Liver (tissue), 8 donors: ENCODE measurements at regions not wholly inside any gene's neighbourhood (a gene's known extent, or its start where the extent isn't known, plus 50 kb on each side); places are given as distances from the start of the nearest gene placed in this dataset.

Experiments
- DNase-seq: peaks from one replicate; pipeline ENCODE4 v3.0.0-alpha.2; 2017; ENCODE audit warnings: low spot score
- H3K27ac ChIP-seq, 2 donors: one replicate each; pipeline ENCODE4 v1.7.0; 2013; ENCODE audit warnings: inconsistent platforms in 2 of 2, low read length in 2 of 2, control low read depth in 1 of 2, low read depth in 1 of 2, mild to moderate bottlenecking in 1 of 2
- H3K27me3 ChIP-seq, 4 donors: one replicate each; pipeline versions ENCODE4 v1.6.1 to v1.7.0; 2013; ENCODE audit warnings: low read length in 3 of 4, inconsistent platforms in 1 of 4, mild to moderate bottlenecking in 1 of 4, moderate library complexity in 1 of 4; ENCODE audit not compliant: control insufficient read depth in 4 of 4, insufficient read depth in 4 of 4
- H3K36me3 ChIP-seq, 4 donors: one replicate each; pipeline versions ENCODE4 v1.6.1 to v1.7.0; 2013; ENCODE audit warnings: low read length in 3 of 4, mild to moderate bottlenecking in 3 of 4, low read depth in 1 of 4, moderate library complexity in 1 of 4; ENCODE audit not compliant: control insufficient read depth in 4 of 4, insufficient read depth in 3 of 4
- H3K4me1 ChIP-seq, 4 donors: one replicate each; pipeline versions ENCODE4 v1.6.1 to v1.7.0; 2013; ENCODE audit warnings: low read length in 3 of 4, mild to moderate bottlenecking in 3 of 4, moderate library complexity in 1 of 4; ENCODE audit not compliant: control insufficient read depth in 4 of 4, insufficient read depth in 4 of 4
- H3K4me3 ChIP-seq, 3 donors: one replicate each; pipeline versions ENCODE4 v1.6.1 to v1.7.0; 2013; ENCODE audit warnings: low read length in 3 of 3, control low read depth in 1 of 3, low read depth in 1 of 3, mild to moderate bottlenecking in 1 of 3
- H3K9ac ChIP-seq, 2 donors: one replicate each; pipeline ENCODE4 v1.7.0; 2013; ENCODE audit warnings: low read length in 2 of 2, mild to moderate bottlenecking in 2 of 2, moderate library complexity in 2 of 2, control low read depth in 1 of 2, low read depth in 1 of 2
- H3K9me3 ChIP-seq, 4 donors: one replicate each; pipeline versions ENCODE4 v1.6.1 to v1.7.0; 2013; ENCODE audit warnings: low read length in 3 of 4; ENCODE audit not compliant: control insufficient read depth in 4 of 4
- FOXA1 ChIP-seq: IDR thresholded peaks from 2 replicates; pipeline ENCODE4 v1.6.1; 2016; ENCODE audit warnings: antibody characterized with exemption
- FOXA2 ChIP-seq: IDR thresholded peaks from 2 replicates; pipeline ENCODE4 v1.6.1; 2016; ENCODE audit warnings: antibody characterized with exemption
- GABPA ChIP-seq, 2 donors: IDR thresholded peaks in 1 of 2; conservative IDR thresholded peaks in 1 of 2; 2 replicates each; pipeline ENCODE4 v1.6.1; 2016; ENCODE audit warnings: antibody characterized with exemption in 2 of 2, mild to moderate bottlenecking in 1 of 2, moderate library complexity in 1 of 2
- HNF4A ChIP-seq, 2 donors: conservative IDR thresholded peaks; 2 replicates each; pipeline ENCODE4 v1.6.1; 2016; ENCODE audit warnings: antibody characterized with exemption in 2 of 2, mild to moderate bottlenecking in 2 of 2
- HNF4G ChIP-seq: IDR thresholded peaks from 2 replicates; pipeline ENCODE4 v1.6.1; 2016; ENCODE audit warnings: antibody characterized with exemption
- NR2F2 ChIP-seq: IDR thresholded peaks from 2 replicates; pipeline ENCODE4 v1.6.1; 2016; ENCODE audit warnings: antibody characterized with exemption
- RAD21 ChIP-seq, 2 donors: IDR thresholded peaks; 2 replicates each; pipeline ENCODE4 v1.6.1; 2016; ENCODE audit warnings: antibody characterized with exemption in 2 of 2, mild to moderate bottlenecking in 2 of 2
- RXRA ChIP-seq, 2 donors: IDR thresholded peaks; 2 replicates each; pipeline ENCODE4 v1.6.1; 2017 to 2018; ENCODE audit warnings: antibody characterized with exemption in 2 of 2, mild to moderate bottlenecking in 1 of 2
- SP1 ChIP-seq: IDR thresholded peaks from 2 replicates; pipeline ENCODE4 v1.6.1; 2018; ENCODE audit warnings: antibody characterized with exemption, mild to moderate bottlenecking
- TAF1 ChIP-seq: conservative IDR thresholded peaks from 2 replicates; pipeline ENCODE4 v1.6.1; 2016; ENCODE audit warnings: antibody characterized with exemption, mild to moderate bottlenecking
- YY1 ChIP-seq: IDR thresholded peaks from 2 replicates; pipeline ENCODE4 v1.6.1; 2016; ENCODE audit warnings: antibody characterized with exemption, mild to moderate bottlenecking
- WGBS: extraction: QIAGEN DNeasy Blood & Tissue Kit; methylation state at CpG from one replicate; pipeline ENCODE4 v1.1.7; 2013; 5-methylcytosine and 5-hydroxymethylcytosine counted together
- TF ChIP-seq, protein P1 (sequence below): IDR thresholded peaks from 2 replicates; pipeline ENCODE4 v1.6.1; 2016; ENCODE audit warnings: antibody characterized with exemption, mild to moderate bottlenecking
- TF ChIP-seq, protein P2 (sequence below): IDR thresholded peaks from 2 replicates; pipeline ENCODE4 v1.6.1; 2016; ENCODE audit warnings: antibody characterized with exemption
- TF ChIP-seq, protein P3 (sequence below): fragments of 150-350 bp; IDR thresholded peaks from 2 replicates; pipeline ENCODE4 v1.5.1; 2017; ENCODE audit warnings: improper control_type of control experiment, low read depth, low read length; ENCODE audit not compliant: missing input control
- TF ChIP-seq, protein P4 (sequence below): IDR thresholded peaks from 2 replicates; pipeline ENCODE4 v1.6.1; 2016; ENCODE audit warnings: antibody characterized with exemption
- TF ChIP-seq, protein P5 (sequence below): IDR thresholded peaks from 2 replicates; pipeline ENCODE4 v1.6.1; 2016; ENCODE audit warnings: antibody characterized with exemption
- donor health status: healthy.
- donor health status: healthy.
- donor health status: healthy.
- donor health status: healthy.
- donor health status: healthy.

DNA sequence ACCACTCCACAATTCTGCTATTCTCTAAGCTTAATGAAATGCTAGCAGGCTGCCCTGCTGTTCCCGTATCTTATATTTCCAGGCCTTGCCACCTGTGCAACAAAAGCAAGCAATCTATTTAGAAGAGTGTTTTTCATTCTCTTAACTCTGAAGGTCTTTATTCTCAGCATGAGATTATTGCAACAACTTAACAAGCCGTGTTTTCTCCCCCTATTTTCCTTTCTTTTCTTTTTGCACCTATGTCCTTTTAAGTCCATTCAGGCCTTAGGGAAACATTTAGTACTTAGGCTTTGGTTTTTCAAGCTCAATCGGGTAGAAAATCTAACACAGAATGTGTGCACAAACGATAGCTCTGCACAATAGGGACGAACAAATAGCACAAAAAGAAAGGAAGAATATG lies 89.6 kb upstream of the DMRTA1 start (continued):
- TF ChIP-seq, protein P1, sequence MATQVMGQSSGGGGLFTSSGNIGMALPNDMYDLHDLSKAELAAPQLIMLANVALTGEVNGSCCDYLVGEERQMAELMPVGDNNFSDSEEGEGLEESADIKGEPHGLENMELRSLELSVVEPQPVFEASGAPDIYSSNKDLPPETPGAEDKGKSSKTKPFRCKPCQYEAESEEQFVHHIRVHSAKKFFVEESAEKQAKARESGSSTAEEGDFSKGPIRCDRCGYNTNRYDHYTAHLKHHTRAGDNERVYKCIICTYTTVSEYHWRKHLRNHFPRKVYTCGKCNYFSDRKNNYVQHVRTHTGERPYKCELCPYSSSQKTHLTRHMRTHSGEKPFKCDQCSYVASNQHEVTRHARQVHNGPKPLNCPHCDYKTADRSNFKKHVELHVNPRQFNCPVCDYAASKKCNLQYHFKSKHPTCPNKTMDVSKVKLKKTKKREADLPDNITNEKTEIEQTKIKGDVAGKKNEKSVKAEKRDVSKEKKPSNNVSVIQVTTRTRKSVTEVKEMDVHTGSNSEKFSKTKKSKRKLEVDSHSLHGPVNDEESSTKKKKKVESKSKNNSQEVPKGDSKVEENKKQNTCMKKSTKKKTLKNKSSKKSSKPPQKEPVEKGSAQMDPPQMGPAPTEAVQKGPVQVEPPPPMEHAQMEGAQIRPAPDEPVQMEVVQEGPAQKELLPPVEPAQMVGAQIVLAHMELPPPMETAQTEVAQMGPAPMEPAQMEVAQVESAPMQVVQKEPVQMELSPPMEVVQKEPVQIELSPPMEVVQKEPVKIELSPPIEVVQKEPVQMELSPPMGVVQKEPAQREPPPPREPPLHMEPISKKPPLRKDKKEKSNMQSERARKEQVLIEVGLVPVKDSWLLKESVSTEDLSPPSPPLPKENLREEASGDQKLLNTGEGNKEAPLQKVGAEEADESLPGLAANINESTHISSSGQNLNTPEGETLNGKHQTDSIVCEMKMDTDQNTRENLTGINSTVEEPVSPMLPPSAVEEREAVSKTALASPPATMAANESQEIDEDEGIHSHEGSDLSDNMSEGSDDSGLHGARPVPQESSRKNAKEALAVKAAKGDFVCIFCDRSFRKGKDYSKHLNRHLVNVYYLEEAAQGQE = no peak

DNA sequence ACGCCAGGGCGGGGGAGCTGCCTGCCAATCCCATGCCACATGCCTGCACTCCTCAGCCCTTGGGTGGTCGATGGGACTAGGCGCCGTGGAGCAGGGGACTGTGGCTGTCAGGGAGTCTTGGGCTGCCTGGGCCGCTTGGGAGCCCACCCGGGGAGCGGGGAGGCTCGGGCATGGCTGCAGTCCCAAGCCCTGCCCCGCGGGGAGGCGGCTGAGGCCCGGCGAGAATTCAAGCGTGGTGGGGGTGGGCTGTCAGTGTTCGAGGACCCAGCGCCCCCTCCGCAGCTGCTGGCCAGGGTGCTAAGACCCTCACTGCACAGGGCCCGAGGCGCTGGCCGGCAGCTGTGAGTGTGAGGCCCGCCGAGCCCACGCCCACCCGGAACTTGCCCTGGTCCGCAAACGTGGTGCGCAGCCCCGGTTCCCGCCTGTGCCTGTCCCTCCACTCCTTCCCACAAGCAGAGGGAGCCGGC lies 83.2 kb upstream of the DMRTA1 start:
- Histone ChIP-seq H3K27ac (no peak overlapping the region), H3K9ac (no peak overlapping the region), H3K27me3 (no peaks in the 10 kb centered on the region), H3K4me3 (no peak overlapping the region), H3K4me1 (no peaks in the 10 kb centered on the region), H3K9me3 (peaks cover 0 to 2% (median 0%) of the 10 kb centered on the region in 4 donors), H3K36me3 (no peaks in the 10 kb centered on the region)
- WGBS = 93% methylated on average over 31 of the region's 31 CpGs
- TF ChIP-seq HNF4A (conservative IDR thresholded peaks at IDR 0.05) (no peak), FOXA1 (no peak), RAD21 (IDR thresholded peaks at IDR 0.05) (no peak), YY1 (no peak), NR2F2 (no peak), TAF1 (no peak), RXRA (IDR thresholded peaks at IDR 0.05) (no peak), SP1 (no peak), HNF4G (no peak), GABPA (IDR thresholded peaks at IDR 0.05 in 1 of 2, conservative IDR thresholded peaks at IDR 0.05 in 1 of 2) (no peak), FOXA2 (no peak)
- TF ChIP-seq, protein P1 = no peak
- TF ChIP-seq, protein P2, sequence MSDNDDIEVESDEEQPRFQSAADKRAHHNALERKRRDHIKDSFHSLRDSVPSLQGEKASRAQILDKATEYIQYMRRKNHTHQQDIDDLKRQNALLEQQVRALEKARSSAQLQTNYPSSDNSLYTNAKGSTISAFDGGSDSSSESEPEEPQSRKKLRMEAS = no peak
- TF ChIP-seq, protein P3, sequence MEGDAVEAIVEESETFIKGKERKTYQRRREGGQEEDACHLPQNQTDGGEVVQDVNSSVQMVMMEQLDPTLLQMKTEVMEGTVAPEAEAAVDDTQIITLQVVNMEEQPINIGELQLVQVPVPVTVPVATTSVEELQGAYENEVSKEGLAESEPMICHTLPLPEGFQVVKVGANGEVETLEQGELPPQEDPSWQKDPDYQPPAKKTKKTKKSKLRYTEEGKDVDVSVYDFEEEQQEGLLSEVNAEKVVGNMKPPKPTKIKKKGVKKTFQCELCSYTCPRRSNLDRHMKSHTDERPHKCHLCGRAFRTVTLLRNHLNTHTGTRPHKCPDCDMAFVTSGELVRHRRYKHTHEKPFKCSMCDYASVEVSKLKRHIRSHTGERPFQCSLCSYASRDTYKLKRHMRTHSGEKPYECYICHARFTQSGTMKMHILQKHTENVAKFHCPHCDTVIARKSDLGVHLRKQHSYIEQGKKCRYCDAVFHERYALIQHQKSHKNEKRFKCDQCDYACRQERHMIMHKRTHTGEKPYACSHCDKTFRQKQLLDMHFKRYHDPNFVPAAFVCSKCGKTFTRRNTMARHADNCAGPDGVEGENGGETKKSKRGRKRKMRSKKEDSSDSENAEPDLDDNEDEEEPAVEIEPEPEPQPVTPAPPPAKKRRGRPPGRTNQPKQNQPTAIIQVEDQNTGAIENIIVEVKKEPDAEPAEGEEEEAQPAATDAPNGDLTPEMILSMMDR = no peak
- TF ChIP-seq, protein P4, sequence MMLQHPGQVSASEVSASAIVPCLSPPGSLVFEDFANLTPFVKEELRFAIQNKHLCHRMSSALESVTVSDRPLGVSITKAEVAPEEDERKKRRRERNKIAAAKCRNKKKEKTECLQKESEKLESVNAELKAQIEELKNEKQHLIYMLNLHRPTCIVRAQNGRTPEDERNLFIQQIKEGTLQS = no peak
- TF ChIP-seq, protein P5, sequence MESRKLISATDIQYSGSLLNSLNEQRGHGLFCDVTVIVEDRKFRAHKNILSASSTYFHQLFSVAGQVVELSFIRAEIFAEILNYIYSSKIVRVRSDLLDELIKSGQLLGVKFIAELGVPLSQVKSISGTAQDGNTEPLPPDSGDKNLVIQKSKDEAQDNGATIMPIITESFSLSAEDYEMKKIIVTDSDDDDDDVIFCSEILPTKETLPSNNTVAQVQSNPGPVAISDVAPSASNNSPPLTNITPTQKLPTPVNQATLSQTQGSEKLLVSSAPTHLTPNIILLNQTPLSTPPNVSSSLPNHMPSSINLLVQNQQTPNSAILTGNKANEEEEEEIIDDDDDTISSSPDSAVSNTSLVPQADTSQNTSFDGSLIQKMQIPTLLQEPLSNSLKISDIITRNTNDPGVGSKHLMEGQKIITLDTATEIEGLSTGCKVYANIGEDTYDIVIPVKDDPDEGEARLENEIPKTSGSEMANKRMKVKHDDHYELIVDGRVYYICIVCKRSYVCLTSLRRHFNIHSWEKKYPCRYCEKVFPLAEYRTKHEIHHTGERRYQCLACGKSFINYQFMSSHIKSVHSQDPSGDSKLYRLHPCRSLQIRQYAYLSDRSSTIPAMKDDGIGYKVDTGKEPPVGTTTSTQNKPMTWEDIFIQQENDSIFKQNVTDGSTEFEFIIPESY = no peak
- DNase-seq = no peak
